ENCODE measurements at regions not wholly inside any gene's neighbourhood (a gene's known extent, or its start where the extent isn't known, plus 50 kb on each side); places are given as distances from the start of the nearest gene placed in this dataset.

DNA sequence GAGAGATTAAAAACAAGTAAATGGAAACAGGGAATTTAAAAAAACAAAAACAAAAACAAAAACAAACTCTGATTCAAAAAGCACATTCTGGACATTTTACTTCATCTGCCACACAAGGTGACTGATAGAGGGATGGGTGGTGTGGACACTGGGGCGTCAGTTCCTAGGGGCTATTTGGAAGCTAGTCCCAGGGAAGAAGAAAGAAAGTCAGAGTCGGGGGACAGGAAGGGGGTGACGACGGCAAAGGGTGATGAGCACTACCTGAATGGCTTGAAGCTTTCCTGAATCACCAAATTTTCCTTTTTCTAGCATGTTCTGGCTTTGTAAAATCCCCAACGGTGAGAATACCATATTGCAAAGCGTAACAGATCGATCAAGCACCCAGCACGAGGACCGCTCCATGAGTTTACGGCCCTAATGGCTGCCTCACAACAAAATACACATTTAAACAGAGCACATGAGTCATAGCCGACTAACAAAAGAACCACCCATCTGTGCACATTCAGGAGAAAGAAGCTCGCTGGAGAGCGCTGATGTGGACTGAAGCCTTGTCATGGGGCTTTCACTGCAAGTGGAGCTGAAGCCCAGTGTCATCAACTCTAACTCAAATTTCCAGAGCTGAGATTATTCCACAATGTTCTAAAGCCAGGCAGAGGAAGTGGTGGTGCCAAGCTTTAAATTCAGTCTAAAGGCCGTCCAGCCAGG lies 178.9 kb downstream of the LNPK start:
- no peak for TF ChIP-seq POLR2A (IDR thresholded peaks at IDR 0.05; ENCODE audit: low read length)
- no peak for TF ChIP-seq GATA1 (IDR thresholded peaks at IDR 0.05; ENCODE audit: low read depth, low read length)
